B cell (primary cell): ENCODE measurements at regions not wholly inside any gene's neighbourhood (a gene's known extent, or its start where the extent isn't known, plus 50 kb on each side); places are given as distances from the start of the nearest gene placed in this dataset.

Source experiments
- EZH2 ChIP-seq: IDR thresholded peaks from 2 replicates; pipeline ENCODE4 v1.6.1; 2012; ENCODE audit warnings: borderline replicate concordance, low read depth, mild to moderate bottlenecking, moderate library complexity, low read length; ENCODE audit not compliant: insufficient read depth, poor library complexity, severe bottlenecking
- TF ChIP-seq, protein P1 (sequence below): fragments of 200-600 bp; IDR thresholded peaks from one replicate; pipeline ENCODE4 v1.8.0; 2022; ENCODE audit warnings: antibody characterized with exemption, mild to moderate bottlenecking

DNA sequence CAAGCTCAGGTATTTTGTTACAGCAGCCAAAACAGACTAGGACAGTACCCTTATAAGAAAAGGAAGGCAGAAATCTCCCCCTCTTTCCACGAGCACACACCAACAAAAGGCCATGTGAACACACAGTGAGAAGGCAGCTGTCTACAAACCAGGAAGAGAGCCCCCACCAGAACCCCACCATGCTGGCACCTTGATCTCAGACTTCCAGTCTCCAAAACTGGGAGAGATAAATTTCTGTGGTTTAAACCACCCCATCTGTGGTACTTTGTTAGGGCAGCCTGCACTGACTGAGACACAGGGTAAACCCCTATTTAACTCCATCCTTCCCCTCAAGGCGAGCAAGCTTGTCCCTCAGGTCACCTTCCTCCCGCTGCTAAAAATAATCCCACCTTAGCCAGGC, 475.8 kb upstream of the JARID2 start:
- TF ChIP-seq, protein P1, sequence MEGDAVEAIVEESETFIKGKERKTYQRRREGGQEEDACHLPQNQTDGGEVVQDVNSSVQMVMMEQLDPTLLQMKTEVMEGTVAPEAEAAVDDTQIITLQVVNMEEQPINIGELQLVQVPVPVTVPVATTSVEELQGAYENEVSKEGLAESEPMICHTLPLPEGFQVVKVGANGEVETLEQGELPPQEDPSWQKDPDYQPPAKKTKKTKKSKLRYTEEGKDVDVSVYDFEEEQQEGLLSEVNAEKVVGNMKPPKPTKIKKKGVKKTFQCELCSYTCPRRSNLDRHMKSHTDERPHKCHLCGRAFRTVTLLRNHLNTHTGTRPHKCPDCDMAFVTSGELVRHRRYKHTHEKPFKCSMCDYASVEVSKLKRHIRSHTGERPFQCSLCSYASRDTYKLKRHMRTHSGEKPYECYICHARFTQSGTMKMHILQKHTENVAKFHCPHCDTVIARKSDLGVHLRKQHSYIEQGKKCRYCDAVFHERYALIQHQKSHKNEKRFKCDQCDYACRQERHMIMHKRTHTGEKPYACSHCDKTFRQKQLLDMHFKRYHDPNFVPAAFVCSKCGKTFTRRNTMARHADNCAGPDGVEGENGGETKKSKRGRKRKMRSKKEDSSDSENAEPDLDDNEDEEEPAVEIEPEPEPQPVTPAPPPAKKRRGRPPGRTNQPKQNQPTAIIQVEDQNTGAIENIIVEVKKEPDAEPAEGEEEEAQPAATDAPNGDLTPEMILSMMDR, result no peak
- no peak for TF ChIP-seq EZH2
